ENCODE measurements at regions not wholly inside any gene's neighbourhood (a gene's known extent, or its start where the extent isn't known, plus 50 kb on each side); places are given as distances from the start of the nearest gene placed in this dataset.

- no peaks in the 10 kb centered on the region for H3K4me1 ChIP-seq (ENCODE audit: control insufficient read depth, low read depth, low read length)
- H3K9ac ChIP-seq (ENCODE audit: low read length): no peak overlapping the region
- H3K36me3 ChIP-seq (ENCODE audit: control insufficient read depth, low read depth, low read length): no peaks in the 10 kb centered on the region
- no peak overlapping the region for H3K27ac ChIP-seq (ENCODE audit: low read length)
- no peaks in the 10 kb centered on the region for H3K9me3 ChIP-seq (ENCODE audit: control insufficient read depth, low read depth, low read length)
- H3K4me3 ChIP-seq (ENCODE audit: low read length): no peak overlapping the region
- H3K27me3 ChIP-seq (ENCODE audit: control insufficient read depth, insufficient read depth, low read length): no peaks in the 10 kb centered on the region
Measured at GRCh38 chr2:45089554-45090261, 80.5 kb upstream of the SIX2 start.

- H3K4me1 ChIP-seq (ENCODE audit: control insufficient read depth, low read depth, low read length): no peaks in the 10 kb centered on the region
Measured at GRCh38 chr2:45085487-45085886, 76.2 kb upstream of the SIX2 start.

GRCh38 chr2:45084361-45085020 lies 75.2 kb upstream of the SIX2 start:
- no peaks in the 10 kb centered on the region for H3K36me3 ChIP-seq (ENCODE audit: control insufficient read depth, low read depth, low read length)
- H3K9me3 ChIP-seq (ENCODE audit: control insufficient read depth, low read depth, low read length): no peaks in the 10 kb centered on the region
- no peaks in the 10 kb centered on the region for H3K27me3 ChIP-seq (ENCODE audit: control insufficient read depth, insufficient read depth, low read length)
- H3K4me3 ChIP-seq (ENCODE audit: low read length): no peak overlapping the region
- H3K27ac ChIP-seq (ENCODE audit: low read length): no peak overlapping the region
- H3K4me1 ChIP-seq (ENCODE audit: control insufficient read depth, low read depth, low read length): no peaks in the 10 kb centered on the region
- H3K9ac ChIP-seq (ENCODE audit: low read length): no peak overlapping the region

More at GRCh38 chr2:45085487-45085886, 76.2 kb upstream of the SIX2 start:
- Histone ChIP-seq H3K27me3 (ENCODE audit: control insufficient read depth, insufficient read depth, low read length) (no peaks in the 10 kb centered on the region), H3K9ac (ENCODE audit: low read length) (no peak overlapping the region), H3K4me3 (ENCODE audit: low read length) (no peak overlapping the region), H3K27ac (ENCODE audit: low read length) (no peak overlapping the region), H3K36me3 (ENCODE audit: control insufficient read depth, low read depth, low read length) (no peaks in the 10 kb centered on the region), H3K9me3 (ENCODE audit: control insufficient read depth, low read depth, low read length) (no peaks in the 10 kb centered on the region)

GRCh38 chr2:45083175-45083574 lies 73.9 kb upstream of the SIX2 start:
- no peaks in the 10 kb centered on the region for H3K36me3 ChIP-seq (ENCODE audit: control insufficient read depth, low read depth, low read length)
- no peak overlapping the region for H3K4me3 ChIP-seq (ENCODE audit: low read length)
- H3K9me3 ChIP-seq (ENCODE audit: control insufficient read depth, low read depth, low read length): no peaks in the 10 kb centered on the region
- no peaks in the 10 kb centered on the region for H3K27me3 ChIP-seq (ENCODE audit: control insufficient read depth, insufficient read depth, low read length)
- H3K9ac ChIP-seq (ENCODE audit: low read length): no peak overlapping the region
- H3K4me1 ChIP-seq (ENCODE audit: control insufficient read depth, low read depth, low read length): no peaks in the 10 kb centered on the region
- H3K27ac ChIP-seq (ENCODE audit: low read length): no peak overlapping the region

- H3K36me3 ChIP-seq (ENCODE audit: control insufficient read depth, low read depth, low read length): no peaks in the 10 kb centered on the region
- H3K4me1 ChIP-seq (ENCODE audit: control insufficient read depth, low read depth, low read length): peaks cover 15% of the 10 kb centered on the region
- no peak overlapping the region for H3K9ac ChIP-seq (ENCODE audit: low read length)
- H3K4me3 ChIP-seq (ENCODE audit: low read length): no peak overlapping the region
- H3K27me3 ChIP-seq (ENCODE audit: control insufficient read depth, insufficient read depth, low read length): no peaks in the 10 kb centered on the region
- H3K27ac ChIP-seq (ENCODE audit: low read length): no peak overlapping the region
- H3K9me3 ChIP-seq (ENCODE audit: control insufficient read depth, low read depth, low read length): no peaks in the 10 kb centered on the region
Measured at GRCh38 chr2:45074713-45075112, 65.5 kb upstream of the SIX2 start.

- peaks cover 24% of the 10 kb centered on the region for H3K4me1 ChIP-seq (ENCODE audit: control insufficient read depth, low read depth, low read length)
- no peaks in the 10 kb centered on the region for H3K27me3 ChIP-seq (ENCODE audit: control insufficient read depth, insufficient read depth, low read length)
- H3K36me3 ChIP-seq (ENCODE audit: control insufficient read depth, low read depth, low read length): no peaks in the 10 kb centered on the region
- no peaks in the 10 kb centered on the region for H3K9me3 ChIP-seq (ENCODE audit: control insufficient read depth, low read depth, low read length)
- no peak overlapping the region for H3K4me3 ChIP-seq (ENCODE audit: low read length)
- no peak overlapping the region for H3K27ac ChIP-seq (ENCODE audit: low read length)
- no peak overlapping the region for H3K9ac ChIP-seq (ENCODE audit: low read length)
Measured at GRCh38 chr2:45072862-45073237, 63.6 kb upstream of the SIX2 start.

- H3K9me3 ChIP-seq (ENCODE audit: control insufficient read depth, low read depth, low read length): no peaks in the 10 kb centered on the region
- no peak overlapping the region for H3K4me3 ChIP-seq (ENCODE audit: low read length)
- peaks cover 25% of the 10 kb centered on the region for H3K4me1 ChIP-seq (ENCODE audit: control insufficient read depth, low read depth, low read length)
- no peaks in the 10 kb centered on the region for H3K36me3 ChIP-seq (ENCODE audit: control insufficient read depth, low read depth, low read length)
- no peak overlapping the region for H3K9ac ChIP-seq (ENCODE audit: low read length)
- H3K27ac ChIP-seq (ENCODE audit: low read length): no peak overlapping the region
- no peaks in the 10 kb centered on the region for H3K27me3 ChIP-seq (ENCODE audit: control insufficient read depth, insufficient read depth, low read length)
Measured at GRCh38 chr2:45072064-45072861, 63.0 kb upstream of the SIX2 start.

- no peaks in the 10 kb centered on the region for H3K36me3 ChIP-seq (ENCODE audit: control insufficient read depth, low read depth, low read length)
- no peak overlapping the region for H3K4me3 ChIP-seq (ENCODE audit: low read length)
- H3K27ac ChIP-seq (ENCODE audit: low read length): no peak overlapping the region
- H3K27me3 ChIP-seq (ENCODE audit: control insufficient read depth, insufficient read depth, low read length): no peaks in the 10 kb centered on the region
- H3K9me3 ChIP-seq (ENCODE audit: control insufficient read depth, low read depth, low read length): no peaks in the 10 kb centered on the region
- H3K4me1 ChIP-seq (ENCODE audit: control insufficient read depth, low read depth, low read length): peaks cover 21% of the 10 kb centered on the region
- H3K9ac ChIP-seq (ENCODE audit: low read length): no peak overlapping the region
Measured at GRCh38 chr2:45070113-45070652, 60.9 kb upstream of the SIX2 start.

GRCh38 chr2:45069684-45070083 lies 60.4 kb upstream of the SIX2 start:
- peaks cover 21% of the 10 kb centered on the region for H3K4me1 ChIP-seq (ENCODE audit: control insufficient read depth, low read depth, low read length)
- no peak overlapping the region for H3K27ac ChIP-seq (ENCODE audit: low read length)

GRCh38 chr2:45068571-45069140 lies 59.4 kb upstream of the SIX2 start:
- H3K9me3 ChIP-seq (ENCODE audit: control insufficient read depth, low read depth, low read length): no peaks in the 10 kb centered on the region
- H3K9ac ChIP-seq (ENCODE audit: low read length): no peak overlapping the region
- H3K4me3 ChIP-seq (ENCODE audit: low read length): no peak overlapping the region
- H3K4me1 ChIP-seq (ENCODE audit: control insufficient read depth, low read depth, low read length): peaks cover 21% of the 10 kb centered on the region
- no peaks in the 10 kb centered on the region for H3K27me3 ChIP-seq (ENCODE audit: control insufficient read depth, insufficient read depth, low read length)
- H3K27ac ChIP-seq (ENCODE audit: low read length): no peak overlapping the region
- H3K36me3 ChIP-seq (ENCODE audit: control insufficient read depth, low read depth, low read length): no peaks in the 10 kb centered on the region

More at GRCh38 chr2:45069684-45070083, 60.4 kb upstream of the SIX2 start:
- no peaks in the 10 kb centered on the region for H3K9me3 ChIP-seq (ENCODE audit: control insufficient read depth, low read depth, low read length)
- no peak overlapping the region for H3K9ac ChIP-seq (ENCODE audit: low read length)
- no peaks in the 10 kb centered on the region for H3K27me3 ChIP-seq (ENCODE audit: control insufficient read depth, insufficient read depth, low read length)
- H3K4me3 ChIP-seq (ENCODE audit: low read length): no peak overlapping the region
- no peaks in the 10 kb centered on the region for H3K36me3 ChIP-seq (ENCODE audit: control insufficient read depth, low read depth, low read length)

GRCh38 chr2:45067859-45068570 lies 58.8 kb upstream of the SIX2 start:
- Histone ChIP-seq H3K9me3 (ENCODE audit: control insufficient read depth, low read depth, low read length) (no peaks in the 10 kb centered on the region), H3K4me3 (ENCODE audit: low read length) (no peak overlapping the region), H3K27ac (ENCODE audit: low read length) (no peak overlapping the region), H3K27me3 (ENCODE audit: control insufficient read depth, insufficient read depth, low read length) (no peaks in the 10 kb centered on the region), H3K9ac (ENCODE audit: low read length) (no peak overlapping the region), H3K36me3 (ENCODE audit: control insufficient read depth, low read depth, low read length) (no peaks in the 10 kb centered on the region), H3K4me1 (ENCODE audit: control insufficient read depth, low read depth, low read length) (peaks cover 21% of the 10 kb centered on the region)
